NCI-H2081 (cell line): ENCODE measurements at regions not wholly inside any gene's neighbourhood (a gene's known extent, or its start where the extent isn't known, plus 50 kb on each side); places are given as distances from the start of the nearest gene placed in this dataset.
"Not testable (repeated sequence)": the region's sequence is repeated elsewhere in the genome, so short reads cannot be mapped to it uniquely, and the experiment has no call there.

Experiments used
- DNase-seq, 2 experiments: peaks; one replicate each; lab custom pipeline; 2025; lab: John Stamatoyannopoulos, UW

DNA sequence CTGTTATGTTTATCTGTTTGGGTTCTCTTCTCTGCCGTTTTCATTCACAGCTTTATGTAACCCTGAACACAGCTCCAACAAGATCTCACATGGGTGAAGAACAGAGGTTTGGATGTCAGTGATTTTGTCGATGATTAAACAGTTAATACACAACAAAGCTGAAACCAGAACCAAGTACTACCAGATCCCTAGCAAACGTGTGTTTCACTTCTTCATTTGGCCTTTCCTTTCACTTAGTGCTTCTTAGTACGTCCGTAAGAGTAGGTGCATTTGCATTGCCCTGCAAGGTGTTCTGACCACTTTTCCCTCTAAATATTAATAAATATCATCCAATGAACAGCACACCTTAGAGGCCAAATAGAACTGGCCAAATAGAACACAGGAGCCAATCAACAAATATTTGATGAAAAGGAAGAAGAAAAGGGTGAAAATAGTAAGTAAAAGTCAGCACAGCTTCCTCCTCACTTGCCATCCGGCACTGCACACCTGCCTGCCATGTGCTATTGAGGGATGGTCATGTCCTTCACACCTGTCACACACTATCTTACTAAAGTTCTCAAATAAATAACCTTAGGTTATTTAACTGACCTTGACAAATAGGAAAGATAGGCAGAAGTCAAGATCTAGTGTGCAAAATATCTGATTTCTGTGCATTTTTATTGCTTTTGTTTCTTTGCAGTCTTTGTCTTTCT lies 252.6 kb upstream of the ANKRD30A start:
- DNase-seq: no peak

DNA sequence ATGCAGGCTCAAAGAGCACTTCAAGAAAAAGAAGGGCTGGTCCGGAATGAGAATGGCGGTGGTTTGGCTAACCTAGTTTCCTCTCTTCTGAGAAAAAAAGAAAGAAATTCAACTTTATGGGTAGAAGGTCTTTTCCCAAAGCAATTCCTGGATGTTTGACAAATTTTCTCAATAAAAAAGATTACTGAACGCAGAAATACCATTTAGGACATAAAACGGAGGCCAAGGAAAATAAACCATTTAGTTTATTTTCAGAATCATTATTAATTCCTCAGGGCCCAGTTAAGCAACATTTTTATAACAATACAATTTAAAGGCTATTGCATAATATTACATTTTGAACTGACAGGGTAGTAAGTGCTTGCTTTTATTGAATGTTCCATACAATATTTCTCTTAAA lies 284.6 kb upstream of the ANKRD30A start:
- no peak for DNase-seq

- no peak for DNase-seq
Observed at GRCh38 chr10:36837416-36837815, 288.0 kb upstream of the ANKRD30A start.

DNA sequence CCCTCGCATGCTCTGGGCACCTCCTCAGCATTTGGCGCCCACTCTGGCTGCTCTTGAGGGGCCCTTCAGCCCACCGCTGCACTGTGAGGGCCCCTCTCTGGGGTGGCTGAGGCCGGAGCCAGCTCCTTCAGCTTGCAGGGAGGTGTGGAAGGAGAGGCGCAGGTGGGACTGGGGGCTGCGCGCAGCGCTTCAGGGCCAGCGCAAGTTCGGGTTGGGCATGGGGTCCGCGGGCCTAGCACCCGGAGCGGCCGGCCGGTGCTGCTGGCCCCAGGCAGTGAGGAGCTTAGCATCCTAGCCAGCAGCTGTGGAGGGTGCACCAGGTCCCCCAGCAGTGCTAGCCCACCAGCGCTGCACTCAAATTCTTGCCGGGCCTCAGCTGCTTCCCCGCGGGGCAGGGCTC lies 305.6 kb upstream of the ANKRD30A start:
- DNase-seq: no peak

GRCh38 chr10:36817898-36818297 lies 307.5 kb upstream of the ANKRD30A start:
- no peak for DNase-seq

DNA sequence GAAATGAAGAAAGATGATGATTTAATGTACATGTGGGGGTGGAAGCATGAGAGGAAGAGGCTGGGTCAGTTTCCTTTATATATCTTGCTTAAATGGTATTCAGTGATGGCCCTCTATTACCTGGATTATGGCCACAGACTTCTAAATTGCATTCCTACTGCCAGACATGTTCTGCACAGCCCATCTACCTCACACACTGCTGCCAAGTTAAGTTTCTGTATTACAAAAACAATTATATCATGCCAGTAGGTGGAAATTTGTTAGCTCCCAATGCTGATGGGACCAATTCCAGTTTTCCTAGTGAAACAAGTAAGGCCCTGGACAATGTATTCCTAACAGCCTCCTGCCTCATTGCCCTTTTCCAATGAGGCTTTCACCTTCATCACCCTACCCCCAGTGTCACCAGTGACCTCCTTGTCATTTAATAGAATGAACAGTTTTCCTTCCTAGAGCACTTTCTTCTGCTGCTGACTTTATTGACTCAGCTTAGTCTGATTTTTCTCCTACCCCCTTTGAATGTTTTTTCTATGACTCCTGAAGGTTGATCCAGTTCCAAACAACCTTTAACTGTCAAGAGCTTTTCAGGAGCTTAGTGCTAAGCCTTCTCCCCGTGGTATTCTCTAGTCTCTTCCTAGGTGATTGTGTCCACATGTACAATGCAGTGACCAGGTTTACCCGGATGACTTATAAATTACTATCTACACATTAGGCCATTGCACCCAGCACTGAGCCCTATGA lies 316.6 kb upstream of the ANKRD30A start:
- DNase-seq: no peak

DNA sequence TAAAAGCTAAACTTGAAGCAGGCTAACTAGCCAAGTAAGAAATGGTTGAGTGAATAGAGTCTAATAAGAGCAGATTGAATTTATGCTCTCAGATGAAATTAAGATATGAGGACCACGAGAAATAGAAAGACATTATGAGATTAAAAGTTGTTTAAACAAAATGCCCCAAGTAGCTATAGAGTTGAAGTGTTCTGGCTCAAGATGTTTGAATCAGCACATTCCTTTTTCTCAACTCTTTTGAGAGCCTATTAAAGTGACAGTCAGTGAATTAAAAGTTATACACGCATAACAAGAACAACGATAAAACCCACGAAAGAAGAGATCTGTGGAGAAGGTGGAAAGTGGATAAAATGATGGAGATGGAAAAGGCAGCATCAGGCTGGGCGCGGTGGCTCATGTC lies 322.2 kb upstream of the ANKRD30A start:
- DNase-seq: no peak

- DNase-seq: no peak
Observed at GRCh38 chr10:36802490-36803153, 322.8 kb upstream of the ANKRD30A start.

- DNase-seq: no peak
Observed at GRCh38 chr10:36801660-36802059, 323.7 kb upstream of the ANKRD30A start.

- DNase-seq: no peak
Observed at GRCh38 chr10:36794981-36795380, 330.4 kb upstream of the ANKRD30A start.

GRCh38 chr10:36789974-36790373 lies 335.4 kb upstream of the ANKRD30A start:
- no peak for DNase-seq

DNA sequence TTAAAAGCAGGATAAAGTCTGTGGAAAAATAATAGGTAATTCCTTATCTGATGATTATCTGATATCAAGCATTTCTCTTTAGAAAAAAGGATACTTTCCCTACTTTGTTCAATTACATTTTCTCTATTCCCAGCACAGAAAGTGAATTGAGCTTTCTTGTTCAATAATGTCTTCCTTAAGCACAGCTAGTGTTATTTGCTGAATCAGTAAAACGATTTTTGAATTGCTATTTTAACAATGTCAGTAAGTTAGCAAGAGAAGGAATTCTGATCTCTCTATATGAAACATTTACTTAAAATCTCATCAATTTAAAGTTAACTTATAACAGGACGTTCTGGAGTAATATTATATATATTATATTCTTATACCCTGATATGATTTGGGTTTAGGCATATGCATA lies 337.2 kb upstream of the ANKRD30A start:
- no peak for DNase-seq

GRCh38 chr10:36783400-36783799 lies 342.0 kb upstream of the ANKRD30A start:
- DNase-seq: no peak

DNA sequence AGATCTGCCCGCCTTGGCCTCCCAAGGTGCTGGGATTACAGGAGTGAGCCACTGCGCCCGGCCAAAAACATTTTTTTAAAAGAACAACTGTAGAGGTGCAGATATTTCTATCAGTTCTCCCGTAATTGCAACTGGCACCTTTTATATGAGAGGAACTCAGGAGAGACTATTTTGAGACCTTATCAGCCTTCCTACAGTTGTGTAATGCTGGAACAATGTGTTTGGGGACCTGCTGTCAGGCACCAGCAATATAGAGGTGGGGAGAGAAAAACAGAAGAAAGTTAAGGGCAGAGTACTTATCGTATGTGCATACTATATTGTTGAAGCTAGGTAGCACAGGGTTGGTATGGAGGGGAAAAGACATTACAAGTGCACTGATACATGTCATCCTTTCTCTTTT lies 343.8 kb upstream of the ANKRD30A start:
- no peak for DNase-seq

DNA sequence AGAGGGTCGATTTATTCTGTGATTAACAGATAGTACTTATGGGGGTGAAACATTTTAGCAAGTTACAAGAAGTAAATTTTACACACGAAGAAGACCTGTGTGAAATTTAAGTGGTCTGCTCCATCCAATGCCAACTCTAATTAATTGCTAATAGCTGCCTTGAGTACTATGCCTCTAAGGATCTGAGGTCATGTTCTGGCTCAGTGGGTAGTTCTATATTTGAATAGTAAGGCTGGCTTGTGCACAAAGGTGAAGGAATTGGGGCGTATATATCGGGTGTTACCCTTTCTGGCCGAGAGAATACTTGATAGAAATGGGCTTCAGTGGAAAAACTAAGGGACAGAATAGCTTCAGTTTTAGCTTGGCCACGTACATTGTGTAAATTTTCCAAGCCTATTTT lies 345.2 kb upstream of the ANKRD30A start:
- DNase-seq: no peak

DNA sequence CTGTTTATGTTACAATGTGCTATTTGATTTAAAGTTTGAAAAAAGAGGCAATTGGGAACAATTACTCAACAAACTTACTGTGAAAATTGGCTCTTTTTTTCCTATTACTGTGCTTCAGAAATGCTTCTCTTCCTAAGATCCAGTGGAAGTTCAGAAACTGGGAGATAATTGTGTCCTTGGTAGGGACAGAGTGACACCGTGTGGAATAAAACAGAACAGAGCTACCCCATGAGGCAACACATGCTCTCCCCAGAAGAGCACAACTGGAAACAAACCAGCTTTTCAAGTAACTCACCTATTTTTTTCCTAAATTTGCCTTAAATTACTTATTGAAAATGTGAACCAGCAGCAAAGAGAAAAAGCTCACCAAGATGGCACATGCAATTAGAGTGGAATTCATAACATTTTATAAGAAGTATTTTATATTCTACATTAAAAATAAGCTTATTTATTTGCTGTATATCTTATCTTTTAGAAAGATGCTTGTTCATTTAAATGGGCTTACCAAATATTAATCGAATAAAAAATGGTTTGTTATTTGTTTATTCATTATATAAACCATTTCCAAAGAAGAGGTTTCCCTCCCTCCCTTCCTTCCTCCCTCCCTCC lies 346.1 kb upstream of the ANKRD30A start:
- DNase-seq: peak; percentile 38 to 46

DNA sequence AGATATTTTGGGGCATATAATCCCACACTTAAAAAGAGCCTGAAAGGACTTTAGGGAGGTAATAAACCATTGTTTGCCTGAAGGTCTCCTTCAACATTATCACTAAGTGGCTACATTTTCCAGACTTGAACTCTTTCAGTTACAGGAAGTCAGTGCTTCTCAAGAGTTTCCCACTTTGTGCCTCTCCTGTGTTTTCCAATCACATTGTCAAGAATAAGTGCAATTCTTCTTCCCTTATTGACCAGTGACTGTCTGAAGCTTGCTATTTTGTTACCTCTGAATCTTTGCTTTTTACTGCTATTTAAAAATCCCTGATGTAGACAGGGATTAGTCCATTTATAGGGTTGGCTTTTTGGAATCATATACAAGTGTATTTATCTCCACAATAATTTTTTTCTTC lies 346.7 kb upstream of the ANKRD30A start:
- no peak for DNase-seq

DNA sequence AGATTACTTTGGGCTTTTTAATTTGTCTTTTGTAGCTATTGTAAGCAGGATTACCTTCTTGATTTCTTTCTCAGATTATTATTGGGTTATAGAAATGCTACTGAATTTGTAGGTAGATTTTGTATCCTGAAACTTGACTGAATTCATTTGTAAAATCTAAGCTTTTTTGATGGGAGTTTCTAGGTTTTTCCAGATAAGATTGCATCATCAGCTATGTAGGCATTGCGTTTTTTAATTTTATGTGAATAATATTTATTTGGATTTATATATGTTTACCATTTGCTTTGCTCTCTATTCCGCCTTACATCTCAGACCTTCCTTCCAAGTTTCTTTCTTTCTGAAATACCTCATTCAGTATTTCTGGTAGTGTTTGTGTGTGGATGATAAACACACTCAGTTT lies 351.7 kb upstream of the ANKRD30A start:
- DNase-seq: no peak

- DNase-seq: no peak
Observed at GRCh38 chr10:36771725-36772124, 353.7 kb upstream of the ANKRD30A start.

DNA sequence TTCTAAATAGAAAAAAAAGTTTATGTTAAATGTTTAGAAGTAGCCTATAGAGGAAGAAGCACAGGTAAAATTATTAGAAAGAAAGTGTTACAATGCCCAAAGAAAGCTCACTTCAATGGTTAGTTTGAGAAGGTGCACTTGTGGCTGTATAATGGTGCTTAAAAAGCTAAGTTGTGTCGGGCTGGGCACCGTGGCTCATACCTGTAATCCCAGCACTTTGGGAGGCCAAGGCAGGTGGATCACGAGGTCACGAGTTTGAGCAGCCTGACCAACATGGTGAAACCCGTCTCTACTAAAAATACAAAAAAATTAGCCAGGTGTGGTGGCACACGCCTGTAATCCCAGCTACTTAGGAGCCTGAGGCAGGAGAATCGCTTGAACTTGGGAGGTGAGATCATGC lies 355.7 kb upstream of the ANKRD30A start:
- DNase-seq: not testable (repeated sequence)

DNA sequence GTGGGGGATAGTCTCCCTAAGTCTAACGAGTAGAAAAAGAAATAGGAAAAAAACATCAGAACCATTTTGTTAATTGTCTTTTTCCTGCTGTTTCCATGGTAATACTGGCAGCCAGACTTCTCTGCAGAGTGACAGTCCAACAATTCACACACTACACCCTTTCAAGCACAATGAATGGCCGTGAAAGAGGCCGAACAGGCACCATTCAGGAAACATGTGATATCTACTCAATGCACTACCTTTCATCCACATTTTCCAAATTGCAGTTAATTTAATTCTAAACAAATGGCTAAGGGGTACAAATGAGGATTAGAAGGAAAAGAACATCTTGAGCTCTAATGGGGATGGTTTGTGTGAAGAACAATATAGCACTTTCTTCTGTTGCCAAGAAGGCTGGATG lies 358.5 kb upstream of the ANKRD30A start:
- DNase-seq: no peak

- DNase-seq: no peak
Observed at GRCh38 chr10:36766415-36766810, 359.0 kb upstream of the ANKRD30A start.
